Breast epithelium (tissue), 4 donors: ENCODE measurements at regions not wholly inside any gene's neighbourhood (a gene's known extent, or its start where the extent isn't known, plus 50 kb on each side); places are given as distances from the start of the nearest gene placed in this dataset.
"Not testable (repeated sequence)": the region's sequence is repeated elsewhere in the genome, so short reads cannot be mapped to it uniquely, and the experiment has no call there.

ENCODE experiments used
- DNase-seq, 2 donors: peaks; one replicate each; pipeline ENCODE4 v3.0.0-alpha.2; 2019; ENCODE audit warnings: low spot score in 2 of 2
- H3K27ac ChIP-seq, 2 donors: fragments of 200-600 bp; sonication (generic) in 1 of 2; one replicate each; pipeline ENCODE4 v1.5.1; 2016 to 2019; ENCODE audit warnings: mild to moderate bottlenecking in 1 of 2
- H3K27me3 ChIP-seq, 2 donors: fragments of 200-600 bp; sonication (generic) in 1 of 2; one replicate each; pipeline versions ENCODE4 v1.5.1 to v1.6.0; 2017 to 2019; ENCODE audit warnings: control low read depth in 1 of 2, mild to moderate bottlenecking in 1 of 2
- H3K36me3 ChIP-seq: fragments of 200-600 bp; one replicate; pipeline ENCODE4 v1.5.1; 2019
- H3K4me1 ChIP-seq, 2 donors: fragments of 200-600 bp; sonication (generic); one replicate each; pipeline ENCODE4 v1.5.1; 2016 to 2019; ENCODE audit warnings: control low read depth in 1 of 2
- H3K4me3 ChIP-seq, 3 donors: fragments of 200-600 bp; sonication (generic); 1 replicate in 2 of 3; 2 replicates in 1 of 3; pipeline ENCODE4 v1.5.1; 2016 to 2019; ENCODE audit warnings: mild to moderate bottlenecking in 3 of 3, moderate library complexity in 2 of 3
- H3K9me3 ChIP-seq, 2 donors: fragments of 200-600 bp; sonication (generic) in 1 of 2; one replicate each; pipeline ENCODE4 v1.5.1; 2016 to 2019; ENCODE audit warnings: control low read depth in 1 of 2
- CTCF ChIP-seq, 3 donors: fragments of 450-650 bp; IDR thresholded peaks; one replicate each; pipeline ENCODE4 v1.5.1; 2016 to 2017; ENCODE audit warnings: antibody characterized with exemption in 3 of 3, mild to moderate bottlenecking in 3 of 3, moderate library complexity in 3 of 3
- POLR2A ChIP-seq: fragments of 450-650 bp; IDR thresholded peaks from one replicate; pipeline ENCODE4 v1.6.1; 2016; ENCODE audit warnings: antibody characterized with exemption, mild to moderate bottlenecking, moderate library complexity
- POLR2AphosphoS5 ChIP-seq, 3 donors: sonication (generic); formaldehyde crosslinking; IDR thresholded peaks; one replicate each; pipeline ENCODE4 v1.6.1; 2017; ENCODE audit warnings: antibody characterized with exemption in 3 of 3
- intact Hi-C: fragments of 100-400 bp; cut with DNase I; formaldehyde crosslinking; loops from one replicate; pipeline ENCODE4 v1.15.1; 2023; ENCODE audit warnings: low total_unique reads

GRCh38 chr12:126937431-126937830, 1329.5 kb upstream of the TMEM132C start:
- TF ChIP-seq POLR2A (no peak), POLR2AphosphoS5 (IDR thresholded peaks at IDR 0.05) (no peak)
- Histone ChIP-seq H3K36me3 (no peaks in the 10 kb centered on the region), H3K4me3 (no peak overlapping the region), H3K27me3 (no peaks in the 10 kb centered on the region), H3K27ac (no peak overlapping the region), H3K4me1 (no peaks in the 10 kb centered on the region), H3K9me3 (peaks cover 0 to 4% of the 10 kb centered on the region in 2 donors)
- intact Hi-C loops = no loop called here
- DNase-seq = no peak

- intact Hi-C loops = no loop called here
- Histone ChIP-seq H3K36me3 (no peaks in the 10 kb centered on the region), H3K4me3 (no peak overlapping the region), H3K27ac (no peak overlapping the region), H3K27me3 (no peaks in the 10 kb centered on the region), H3K9me3 (peaks cover 0 to 4% of the 10 kb centered on the region in 2 donors), H3K4me1 (no peaks in the 10 kb centered on the region)
- no peak for DNase-seq
- TF ChIP-seq CTCF (IDR thresholded peaks at IDR 0.05) (no peak), POLR2AphosphoS5 (IDR thresholded peaks at IDR 0.05) (no peak), POLR2A (no peak)
Measured at GRCh38 chr12:126944684-126945083, 1322.3 kb upstream of the TMEM132C start.

- H3K4me1 ChIP-seq, DNase-seq, H3K4me3 ChIP-seq, intact Hi-C loops, H3K36me3 ChIP-seq, H3K27ac ChIP-seq, H3K27me3 ChIP-seq, H3K9me3 ChIP-seq: not testable (repeated sequence)
Measured at GRCh38 chr12:126946958-126947357, 1320.0 kb upstream of the TMEM132C start.

- TF ChIP-seq CTCF (IDR thresholded peaks at IDR 0.05) (no peak), POLR2A (no peak), POLR2AphosphoS5 (IDR thresholded peaks at IDR 0.05) (no peak)
- Histone ChIP-seq H3K4me1 (no peaks in the 10 kb centered on the region), H3K4me3 (no peak overlapping the region), H3K27me3 (no peaks in the 10 kb centered on the region), H3K36me3 (no peaks in the 10 kb centered on the region), H3K27ac (no peak overlapping the region), H3K9me3 (no peaks in the 10 kb centered on the region)
- intact Hi-C loops = no loop called here
- DNase-seq = no peak
Measured at GRCh38 chr12:126949558-126949957, 1317.4 kb upstream of the TMEM132C start.

- Histone ChIP-seq H3K27ac (no peak overlapping the region), H3K9me3 (no peaks in the 10 kb centered on the region), H3K4me3 (no peak overlapping the region), H3K4me1 (no peaks in the 10 kb centered on the region), H3K27me3 (no peaks in the 10 kb centered on the region), H3K36me3 (no peaks in the 10 kb centered on the region)
- TF ChIP-seq CTCF (IDR thresholded peaks at IDR 0.05) (no peak), POLR2AphosphoS5 (IDR thresholded peaks at IDR 0.05) (no peak)
- DNase-seq = no peak
- intact Hi-C loops = no loop called here
Measured at GRCh38 chr12:126950266-126950665, 1316.7 kb upstream of the TMEM132C start.

GRCh38 chr12:126952096-126953007, 1314.6 kb upstream of the TMEM132C start:
- H3K9me3 ChIP-seq = no peaks in the 10 kb centered on the region
- H3K4me3 ChIP-seq = no peak overlapping the region
- no peaks in the 10 kb centered on the region for H3K36me3 ChIP-seq
- TF ChIP-seq CTCF (IDR thresholded peaks at IDR 0.05) (no peak), POLR2AphosphoS5 (IDR thresholded peaks at IDR 0.05) (no peak), POLR2A (no peak)
- H3K27ac ChIP-seq = no peak overlapping the region
- intact Hi-C loops = no loop called here
- no peak for DNase-seq
- no peaks in the 10 kb centered on the region for H3K4me1 ChIP-seq
- no peaks in the 10 kb centered on the region for H3K27me3 ChIP-seq
